Chondrocyte (in vitro differentiated cells): ENCODE measurements at regions not wholly inside any gene's neighbourhood (a gene's known extent, or its start where the extent isn't known, plus 50 kb on each side); places are given as distances from the start of the nearest gene placed in this dataset.

Experiments
- DNase-seq: peaks from one replicate; pipeline ENCODE4 v3.0.0; 2021; ENCODE audit warnings: mixed read lengths, low spot score
- H3K27ac Mint-ChIP-seq: one replicate; pipeline ENCODE4 v1.8.0; 2021; ENCODE audit warnings: mild to moderate bottlenecking, moderate library complexity, mixed read lengths; ENCODE audit not compliant: unreplicated experiment
- H3K27me3 Mint-ChIP-seq: 2 replicates; pipeline ENCODE4 v1.8.0; 2021; ENCODE audit warnings: low read depth, mixed read lengths
- H3K36me3 Mint-ChIP-seq: 2 replicates; pipeline ENCODE4 v1.8.0; 2021; ENCODE audit warnings: low read depth, mixed read lengths
- H3K4me1 Mint-ChIP-seq: 2 replicates; pipeline ENCODE4 v1.8.0; 2021; ENCODE audit warnings: low read depth, mild to moderate bottlenecking, mixed read lengths
- H3K4me3 Mint-ChIP-seq: one replicate; pipeline ENCODE4 v1.8.0; 2021; ENCODE audit warnings: mild to moderate bottlenecking, moderate library complexity, mixed read lengths; ENCODE audit not compliant: unreplicated experiment
- H3K9me3 Mint-ChIP-seq: 2 replicates; pipeline ENCODE4 v1.8.0; 2021; ENCODE audit warnings: low read depth, mixed read lengths
- CTCF ChIP-seq: fragments of 200-600 bp; sonication (generic); IDR thresholded peaks from 2 replicates; pipeline ENCODE4 v1.5.0; 2021; ENCODE audit warnings: antibody characterized with exemption, mild to moderate bottlenecking, moderate library complexity

- no peak overlapping the region for H3K4me3 Mint-ChIP-seq
- H3K27ac Mint-ChIP-seq: peak overlapping the region; percentile 76
- DNase-seq: no peak
- H3K36me3 Mint-ChIP-seq: no peaks in the 10 kb centered on the region
- peaks cover 53% of the 10 kb centered on the region for H3K4me1 Mint-ChIP-seq
- no peak for TF ChIP-seq CTCF
- H3K27me3 Mint-ChIP-seq: no peaks in the 10 kb centered on the region
- H3K9me3 Mint-ChIP-seq: peaks cover 6% of the 10 kb centered on the region
Measured at GRCh38 chr15:81071705-81072104, 62.4 kb upstream of the CFAP161 start.

- H3K27ac Mint-ChIP-seq: no peak overlapping the region
- H3K36me3 Mint-ChIP-seq: no peaks in the 10 kb centered on the region
- no peak for DNase-seq
- no peak overlapping the region for H3K4me3 Mint-ChIP-seq
- TF ChIP-seq CTCF: no peak
- peaks cover 53% of the 10 kb centered on the region for H3K4me1 Mint-ChIP-seq
- H3K9me3 Mint-ChIP-seq: peaks cover 7% of the 10 kb centered on the region
- no peaks in the 10 kb centered on the region for H3K27me3 Mint-ChIP-seq
Measured at GRCh38 chr15:81072551-81072950, 61.5 kb upstream of the CFAP161 start.

GRCh38 chr15:81073801-81074200 lies 60.3 kb upstream of the CFAP161 start:
- DNase-seq: no peak
- TF ChIP-seq CTCF: no peak
- no peaks in the 10 kb centered on the region for H3K27me3 Mint-ChIP-seq
- peaks cover 53% of the 10 kb centered on the region for H3K4me1 Mint-ChIP-seq
- peaks cover 9% of the 10 kb centered on the region for H3K9me3 Mint-ChIP-seq
- no peak overlapping the region for H3K27ac Mint-ChIP-seq
- H3K4me3 Mint-ChIP-seq: no peak overlapping the region
- H3K36me3 Mint-ChIP-seq: peaks cover 1% of the 10 kb centered on the region

- Mint-ChIP-seq H3K27me3 (no peaks in the 10 kb centered on the region), H3K36me3 (peaks cover 1% of the 10 kb centered on the region), H3K4me1 (peaks cover 44% of the 10 kb centered on the region), H3K9me3 (peaks cover 9% of the 10 kb centered on the region), H3K4me3 (no peak overlapping the region), H3K27ac (peak overlapping the region; percentile 22)
- TF ChIP-seq CTCF: no peak
- DNase-seq: no peak
Measured at GRCh38 chr15:81074773-81075172, 59.3 kb upstream of the CFAP161 start.

- TF ChIP-seq CTCF: no peak
- Mint-ChIP-seq H3K27me3 (no peaks in the 10 kb centered on the region), H3K36me3 (peaks cover 1% of the 10 kb centered on the region), H3K4me1 (peaks cover 39% of the 10 kb centered on the region), H3K27ac (no peak overlapping the region), H3K4me3 (no peak overlapping the region), H3K9me3 (peaks cover 9% of the 10 kb centered on the region)
- no peak for DNase-seq
Measured at GRCh38 chr15:81075272-81075671, 58.8 kb upstream of the CFAP161 start.
